ENCODE measurements at regions not wholly inside any gene's neighbourhood (a gene's known extent, or its start where the extent isn't known, plus 50 kb on each side); places are given as distances from the start of the nearest gene placed in this dataset.

DNA sequence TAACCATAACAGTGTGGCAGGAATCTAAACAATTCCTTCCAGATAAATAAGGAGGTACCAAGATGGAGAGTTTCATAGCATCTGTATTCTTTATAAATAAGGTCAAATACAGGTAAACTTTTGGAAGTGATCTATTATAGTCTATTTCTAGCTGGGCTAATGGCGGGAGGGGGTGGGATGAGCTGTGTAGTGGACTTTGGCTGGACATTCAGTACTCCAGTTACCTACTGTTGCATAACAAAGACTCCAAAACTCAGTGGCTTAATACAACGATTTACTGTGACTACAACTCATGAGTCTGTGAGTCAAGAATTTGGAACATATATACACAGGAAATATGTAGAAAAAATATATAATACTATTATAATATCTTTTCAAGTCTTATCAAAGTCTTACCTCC lies 496.1 kb downstream of the BCL11B start:
- H3K27ac Mint-ChIP-seq, result no peak overlapping the region
- no peak for DNase-seq (ENCODE audit: low spot score)
- ChIA-PET CTCF (no interaction called here), POLR2A (no interaction called here)
- no peak for TF ChIP-seq NFATC4 (CRISPR knock-in tag; IDR thresholded peaks at IDR 0.05)
- no peak for TF ChIP-seq NR1H2 (CRISPR knock-in tag; IDR thresholded peaks at IDR 0.05)
- no peak for TF ChIP-seq FOXK1 (CRISPR knock-in tag; IDR thresholded peaks at IDR 0.05)
- TF ChIP-seq, protein P1, sequence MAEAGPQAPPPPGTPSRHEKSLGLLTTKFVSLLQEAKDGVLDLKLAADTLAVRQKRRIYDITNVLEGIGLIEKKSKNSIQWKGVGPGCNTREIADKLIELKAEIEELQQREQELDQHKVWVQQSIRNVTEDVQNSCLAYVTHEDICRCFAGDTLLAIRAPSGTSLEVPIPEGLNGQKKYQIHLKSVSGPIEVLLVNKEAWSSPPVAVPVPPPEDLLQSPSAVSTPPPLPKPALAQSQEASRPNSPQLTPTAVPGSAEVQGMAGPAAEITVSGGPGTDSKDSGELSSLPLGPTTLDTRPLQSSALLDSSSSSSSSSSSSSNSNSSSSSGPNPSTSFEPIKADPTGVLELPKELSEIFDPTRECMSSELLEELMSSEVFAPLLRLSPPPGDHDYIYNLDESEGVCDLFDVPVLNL (CRISPR knock-in tag; IDR thresholded peaks at IDR 0.05; ENCODE audit: borderline replicate concordance, low read depth), result no peak
- no peak for TF ChIP-seq ZNF121 (CRISPR knock-in tag; IDR thresholded peaks at IDR 0.05)
- no peak for TF ChIP-seq FOXJ3 (CRISPR knock-in tag; IDR thresholded peaks at IDR 0.05; ENCODE audit: borderline replicate concordance)
- TF ChIP-seq, protein P2, sequence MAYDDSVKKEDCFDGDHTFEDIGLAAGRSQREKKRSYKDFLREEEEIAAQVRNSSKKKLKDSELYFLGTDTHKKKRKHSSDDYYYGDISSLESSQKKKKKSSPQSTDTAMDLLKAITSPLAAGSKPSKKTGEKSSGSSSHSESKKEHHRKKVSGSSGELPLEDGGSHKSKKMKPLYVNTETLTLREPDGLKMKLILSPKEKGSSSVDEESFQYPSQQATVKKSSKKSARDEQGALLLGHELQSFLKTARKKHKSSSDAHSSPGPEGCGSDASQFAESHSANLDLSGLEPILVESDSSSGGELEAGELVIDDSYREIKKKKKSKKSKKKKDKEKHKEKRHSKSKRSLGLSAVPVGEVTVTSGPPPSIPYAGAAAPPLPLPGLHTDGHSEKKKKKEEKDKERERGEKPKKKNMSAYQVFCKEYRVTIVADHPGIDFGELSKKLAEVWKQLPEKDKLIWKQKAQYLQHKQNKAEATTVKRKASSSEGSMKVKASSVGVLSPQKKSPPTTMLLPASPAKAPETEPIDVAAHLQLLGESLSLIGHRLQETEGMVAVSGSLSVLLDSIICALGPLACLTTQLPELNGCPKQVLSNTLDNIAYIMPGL (CRISPR knock-in tag; IDR thresholded peaks at IDR 0.05), result no peak
- TF ChIP-seq, protein P3, sequence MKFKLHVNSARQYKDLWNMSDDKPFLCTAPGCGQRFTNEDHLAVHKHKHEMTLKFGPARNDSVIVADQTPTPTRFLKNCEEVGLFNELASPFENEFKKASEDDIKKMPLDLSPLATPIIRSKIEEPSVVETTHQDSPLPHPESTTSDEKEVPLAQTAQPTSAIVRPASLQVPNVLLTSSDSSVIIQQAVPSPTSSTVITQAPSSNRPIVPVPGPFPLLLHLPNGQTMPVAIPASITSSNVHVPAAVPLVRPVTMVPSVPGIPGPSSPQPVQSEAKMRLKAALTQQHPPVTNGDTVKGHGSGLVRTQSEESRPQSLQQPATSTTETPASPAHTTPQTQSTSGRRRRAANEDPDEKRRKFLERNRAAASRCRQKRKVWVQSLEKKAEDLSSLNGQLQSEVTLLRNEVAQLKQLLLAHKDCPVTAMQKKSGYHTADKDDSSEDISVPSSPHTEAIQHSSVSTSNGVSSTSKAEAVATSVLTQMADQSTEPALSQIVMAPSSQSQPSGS (CRISPR knock-in tag; IDR thresholded peaks at IDR 0.05; ENCODE audit: borderline replicate concordance, low read depth), result no peak
- TF ChIP-seq, protein P4, sequence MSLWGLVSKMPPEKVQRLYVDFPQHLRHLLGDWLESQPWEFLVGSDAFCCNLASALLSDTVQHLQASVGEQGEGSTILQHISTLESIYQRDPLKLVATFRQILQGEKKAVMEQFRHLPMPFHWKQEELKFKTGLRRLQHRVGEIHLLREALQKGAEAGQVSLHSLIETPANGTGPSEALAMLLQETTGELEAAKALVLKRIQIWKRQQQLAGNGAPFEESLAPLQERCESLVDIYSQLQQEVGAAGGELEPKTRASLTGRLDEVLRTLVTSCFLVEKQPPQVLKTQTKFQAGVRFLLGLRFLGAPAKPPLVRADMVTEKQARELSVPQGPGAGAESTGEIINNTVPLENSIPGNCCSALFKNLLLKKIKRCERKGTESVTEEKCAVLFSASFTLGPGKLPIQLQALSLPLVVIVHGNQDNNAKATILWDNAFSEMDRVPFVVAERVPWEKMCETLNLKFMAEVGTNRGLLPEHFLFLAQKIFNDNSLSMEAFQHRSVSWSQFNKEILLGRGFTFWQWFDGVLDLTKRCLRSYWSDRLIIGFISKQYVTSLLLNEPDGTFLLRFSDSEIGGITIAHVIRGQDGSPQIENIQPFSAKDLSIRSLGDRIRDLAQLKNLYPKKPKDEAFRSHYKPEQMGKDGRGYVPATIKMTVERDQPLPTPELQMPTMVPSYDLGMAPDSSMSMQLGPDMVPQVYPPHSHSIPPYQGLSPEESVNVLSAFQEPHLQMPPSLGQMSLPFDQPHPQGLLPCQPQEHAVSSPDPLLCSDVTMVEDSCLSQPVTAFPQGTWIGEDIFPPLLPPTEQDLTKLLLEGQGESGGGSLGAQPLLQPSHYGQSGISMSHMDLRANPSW (CRISPR knock-in tag; conservative IDR thresholded peaks at IDR 0.05; ENCODE audit: low read depth), result no peak
- TF ChIP-seq ZNF671 (CRISPR knock-in tag; IDR thresholded peaks at IDR 0.05), result no peak
- TF ChIP-seq ETV6 (CRISPR knock-in tag; IDR thresholded peaks at IDR 0.05), result no peak
- no peak for TF ChIP-seq TEAD1 (CRISPR knock-in tag; IDR thresholded peaks at IDR 0.05)
- TF ChIP-seq TP53 (CRISPR knock-in tag; IDR thresholded peaks at IDR 0.05), result no peak
- TF ChIP-seq, protein P5, sequence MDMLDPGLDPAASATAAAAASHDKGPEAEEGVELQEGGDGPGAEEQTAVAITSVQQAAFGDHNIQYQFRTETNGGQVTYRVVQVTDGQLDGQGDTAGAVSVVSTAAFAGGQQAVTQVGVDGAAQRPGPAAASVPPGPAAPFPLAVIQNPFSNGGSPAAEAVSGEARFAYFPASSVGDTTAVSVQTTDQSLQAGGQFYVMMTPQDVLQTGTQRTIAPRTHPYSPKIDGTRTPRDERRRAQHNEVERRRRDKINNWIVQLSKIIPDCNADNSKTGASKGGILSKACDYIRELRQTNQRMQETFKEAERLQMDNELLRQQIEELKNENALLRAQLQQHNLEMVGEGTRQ (CRISPR knock-in tag; IDR thresholded peaks at IDR 0.05), result no peak
- TF ChIP-seq, protein P6, sequence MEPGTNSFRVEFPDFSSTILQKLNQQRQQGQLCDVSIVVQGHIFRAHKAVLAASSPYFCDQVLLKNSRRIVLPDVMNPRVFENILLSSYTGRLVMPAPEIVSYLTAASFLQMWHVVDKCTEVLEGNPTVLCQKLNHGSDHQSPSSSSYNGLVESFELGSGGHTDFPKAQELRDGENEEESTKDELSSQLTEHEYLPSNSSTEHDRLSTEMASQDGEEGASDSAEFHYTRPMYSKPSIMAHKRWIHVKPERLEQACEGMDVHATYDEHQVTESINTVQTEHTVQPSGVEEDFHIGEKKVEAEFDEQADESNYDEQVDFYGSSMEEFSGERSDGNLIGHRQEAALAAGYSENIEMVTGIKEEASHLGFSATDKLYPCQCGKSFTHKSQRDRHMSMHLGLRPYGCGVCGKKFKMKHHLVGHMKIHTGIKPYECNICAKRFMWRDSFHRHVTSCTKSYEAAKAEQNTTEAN (CRISPR knock-in tag; IDR thresholded peaks at IDR 0.05), result no peak
- no peak for TF ChIP-seq OVOL2 (CRISPR knock-in tag; IDR thresholded peaks at IDR 0.05; ENCODE audit: borderline replicate concordance)
- TF ChIP-seq SMAD4 (CRISPR knock-in tag; IDR thresholded peaks at IDR 0.05), result no peak
- no peak for TF ChIP-seq NFYB (CRISPR knock-in tag; conservative IDR thresholded peaks at IDR 0.05; ENCODE audit: low read depth)
- TF ChIP-seq MXD4 (CRISPR knock-in tag; IDR thresholded peaks at IDR 0.05; ENCODE audit: borderline replicate concordance), result no peak
- peaks cover 15% of the 10 kb centered on the region for H3K4me1 Mint-ChIP-seq
- no peaks in the 10 kb centered on the region for H3K9me3 Mint-ChIP-seq
- ATAC-seq, result no peak
- H3K27me3 Mint-ChIP-seq (ENCODE audit: low read depth), result peaks cover 4% of the 10 kb centered on the region; the same call in 1 of the 2 replicates
- no peaks in the 10 kb centered on the region for H3K36me3 Mint-ChIP-seq
- H3K4me3 Mint-ChIP-seq, result no peak overlapping the region

All from WTC11 (cell line).